ENCODE measurements at regions not wholly inside any gene's neighbourhood (a gene's known extent, or its start where the extent isn't known, plus 50 kb on each side); places are given as distances from the start of the nearest gene placed in this dataset.
"Not testable (repeated sequence)": the region's sequence is repeated elsewhere in the genome, so short reads cannot be mapped to it uniquely, and the experiment has no call there.

GRCh38 chrX:19225909-19226308 lies 103.6 kb upstream of the ADGRG2 start:
- Histone ChIP-seq H3K27ac (no peak overlapping the region), H3K4me3 (no peak overlapping the region), H3K9me3 (no peaks in the 10 kb centered on the region), H3K4me1 (no peaks in the 10 kb centered on the region), H3K36me3 (no peaks in the 10 kb centered on the region), H3K27me3 (no peaks in the 10 kb centered on the region)
- TF ChIP-seq, protein P1, sequence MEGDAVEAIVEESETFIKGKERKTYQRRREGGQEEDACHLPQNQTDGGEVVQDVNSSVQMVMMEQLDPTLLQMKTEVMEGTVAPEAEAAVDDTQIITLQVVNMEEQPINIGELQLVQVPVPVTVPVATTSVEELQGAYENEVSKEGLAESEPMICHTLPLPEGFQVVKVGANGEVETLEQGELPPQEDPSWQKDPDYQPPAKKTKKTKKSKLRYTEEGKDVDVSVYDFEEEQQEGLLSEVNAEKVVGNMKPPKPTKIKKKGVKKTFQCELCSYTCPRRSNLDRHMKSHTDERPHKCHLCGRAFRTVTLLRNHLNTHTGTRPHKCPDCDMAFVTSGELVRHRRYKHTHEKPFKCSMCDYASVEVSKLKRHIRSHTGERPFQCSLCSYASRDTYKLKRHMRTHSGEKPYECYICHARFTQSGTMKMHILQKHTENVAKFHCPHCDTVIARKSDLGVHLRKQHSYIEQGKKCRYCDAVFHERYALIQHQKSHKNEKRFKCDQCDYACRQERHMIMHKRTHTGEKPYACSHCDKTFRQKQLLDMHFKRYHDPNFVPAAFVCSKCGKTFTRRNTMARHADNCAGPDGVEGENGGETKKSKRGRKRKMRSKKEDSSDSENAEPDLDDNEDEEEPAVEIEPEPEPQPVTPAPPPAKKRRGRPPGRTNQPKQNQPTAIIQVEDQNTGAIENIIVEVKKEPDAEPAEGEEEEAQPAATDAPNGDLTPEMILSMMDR (IDR thresholded peaks at IDR 0.05) = no peak
- TF ChIP-seq EP300 (IDR thresholded peaks at IDR 0.05) = no peak
- TF ChIP-seq POLR2AphosphoS5 (IDR thresholded peaks at IDR 0.05) = no peak
- TF ChIP-seq POLR2A (IDR thresholded peaks at IDR 0.05) = no peak
- 59% methylated on average over 7 of the region's 7 CpGs for WGBS, 2 donors
- DNase-seq = no peak
- ATAC-seq (ENCODE audit: low FRiP score in 2 of 2) = no peak

- ATAC-seq (ENCODE audit: low FRiP score in 2 of 2) = not testable (repeated sequence)
- 91 to 97% methylated on average over 4 of the region's 4 CpGs for WGBS, 2 donors
Observed at GRCh38 chrX:19229896-19230295, 107.6 kb upstream of the ADGRG2 start.

GRCh38 chrX:19237901-19238300 lies 105.8 kb upstream of the PDHA1 start:
- no peaks in the 10 kb centered on the region for H3K27me3 ChIP-seq
- no peaks in the 10 kb centered on the region for H3K9me3 ChIP-seq
- H3K4me1 ChIP-seq = no peaks in the 10 kb centered on the region
- no peak for DNase-seq
- no peak for ATAC-seq (ENCODE audit: low FRiP score in 2 of 2)
- H3K36me3 ChIP-seq = no peaks in the 10 kb centered on the region
- WGBS, 2 donors = 74 to 78% methylated on average over 3 of the region's 3 CpGs
- H3K27ac ChIP-seq = no peak overlapping the region
- no peak overlapping the region for H3K4me3 ChIP-seq
- TF ChIP-seq POLR2A (IDR thresholded peaks at IDR 0.05) (no peak), EP300 (IDR thresholded peaks at IDR 0.05) (no peak), POLR2AphosphoS5 (IDR thresholded peaks at IDR 0.05) (no peak)
- TF ChIP-seq, protein P1 (IDR thresholded peaks at IDR 0.05) = no peak

More at GRCh38 chrX:19229896-19230295, 107.6 kb upstream of the ADGRG2 start:
- not testable (repeated sequence) for H3K4me1 ChIP-seq, H3K36me3 ChIP-seq, H3K9me3 ChIP-seq, H3K4me3 ChIP-seq, H3K27ac ChIP-seq, H3K27me3 ChIP-seq, DNase-seq

DNA sequence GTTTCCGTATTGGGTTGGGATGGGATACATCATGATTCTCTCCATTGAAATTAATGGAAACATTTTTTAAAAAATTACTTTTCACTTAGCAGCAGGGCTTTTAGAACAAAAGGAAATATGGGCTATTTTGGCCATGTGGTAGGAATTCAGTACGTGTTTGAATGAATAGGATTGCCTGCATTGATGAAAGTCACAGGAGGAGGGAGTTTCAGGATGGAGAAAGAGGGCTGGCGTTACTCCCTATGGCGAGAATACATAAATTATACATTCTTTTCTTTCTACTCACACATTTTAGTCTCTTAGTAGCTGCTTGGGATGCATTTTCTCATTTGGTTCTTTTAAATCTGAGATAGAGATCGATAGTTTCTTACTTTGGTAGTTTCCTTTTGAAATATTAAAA lies 100.3 kb upstream of the PDHA1 start:
- Histone ChIP-seq H3K4me1 (no peaks in the 10 kb centered on the region), H3K27me3 (no peaks in the 10 kb centered on the region), H3K4me3 (no peak overlapping the region), H3K9me3 (no peaks in the 10 kb centered on the region), H3K36me3 (no peaks in the 10 kb centered on the region), H3K27ac (no peak overlapping the region)
- no peak for DNase-seq
- WGBS, 2 donors = 85 to 88% methylated on average over 5 of the region's 5 CpGs
- TF ChIP-seq EP300 (IDR thresholded peaks at IDR 0.05) (no peak), POLR2A (IDR thresholded peaks at IDR 0.05) (no peak), POLR2AphosphoS5 (IDR thresholded peaks at IDR 0.05) (no peak)
- TF ChIP-seq, protein P1 (IDR thresholded peaks at IDR 0.05) = no peak
- ATAC-seq (ENCODE audit: low FRiP score in 2 of 2) = no peak

DNA sequence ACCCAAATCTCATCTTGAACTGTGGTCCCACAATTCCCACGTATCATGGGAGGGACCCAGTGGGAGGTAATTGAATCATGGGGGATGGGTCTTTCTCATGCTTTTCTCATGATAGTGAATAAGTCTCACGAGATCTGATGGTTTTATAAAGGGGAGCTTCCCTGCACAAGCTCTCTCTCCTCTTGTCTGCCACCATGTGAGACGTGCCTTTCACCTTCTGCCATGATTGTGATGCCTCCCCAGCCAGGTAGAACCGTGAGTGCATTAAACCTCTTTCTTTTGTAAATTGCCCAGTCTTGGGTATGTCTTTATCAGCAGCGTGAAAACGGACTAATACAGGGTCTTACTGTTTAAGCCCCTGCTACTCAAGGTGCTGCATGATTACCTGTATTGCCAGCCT lies 98.8 kb upstream of the PDHA1 start:
- H3K9me3 ChIP-seq; ATAC-seq (ENCODE audit: low FRiP score in 2 of 2); H3K27me3 ChIP-seq; H3K36me3 ChIP-seq; H3K4me3 ChIP-seq; H3K27ac ChIP-seq; DNase-seq; H3K4me1 ChIP-seq: not testable (repeated sequence)
- 69 to 85% methylated on average over 6 of the region's 6 CpGs for WGBS, 2 donors

DNA sequence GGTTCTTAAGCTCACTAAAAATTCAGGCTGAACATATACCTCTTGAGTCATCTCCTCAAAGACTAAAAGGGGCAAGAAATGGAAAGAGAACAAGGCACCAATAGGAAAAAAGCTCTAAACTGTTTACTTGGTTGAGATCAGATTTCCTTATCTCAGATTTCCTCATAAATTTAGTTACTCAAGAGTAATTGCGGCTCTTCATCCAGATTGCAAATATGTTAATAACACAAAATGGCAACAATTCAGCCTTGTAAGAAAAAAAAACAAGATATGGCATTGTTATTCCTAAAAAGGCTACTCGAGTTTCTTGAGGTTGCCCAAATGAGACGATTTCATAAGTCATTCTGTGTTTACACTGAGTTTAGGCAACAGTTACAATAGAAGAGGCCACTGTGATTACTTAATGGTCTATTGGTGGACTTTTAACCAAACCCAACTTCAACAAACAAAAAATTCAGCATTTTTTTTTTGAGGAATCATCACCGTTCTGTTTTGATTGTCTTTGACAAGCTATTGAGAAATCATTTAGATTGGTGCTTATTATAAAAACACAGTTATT lies 97.9 kb upstream of the PDHA1 start:
- Histone ChIP-seq H3K9me3 (no peaks in the 10 kb centered on the region), H3K27ac (no peak overlapping the region), H3K4me1 (no peaks in the 10 kb centered on the region), H3K36me3 (no peaks in the 10 kb centered on the region), H3K4me3 (no peak overlapping the region), H3K27me3 (no peaks in the 10 kb centered on the region)
- TF ChIP-seq EP300 (IDR thresholded peaks at IDR 0.05) (no peak), POLR2A (IDR thresholded peaks at IDR 0.05) (no peak), POLR2AphosphoS5 (IDR thresholded peaks at IDR 0.05) (no peak)
- TF ChIP-seq, protein P1 (IDR thresholded peaks at IDR 0.05) = no peak
- 55 to 71% methylated on average over 4 of the region's 4 CpGs for WGBS, 2 donors
- DNase-seq (no peak), ATAC-seq (ENCODE audit: low FRiP score in 2 of 2) (no peak)

All from upper lobe of left lung (tissue), 6 donors.